GM23338 (cell line): ENCODE measurements at regions not wholly inside any gene's neighbourhood (a gene's known extent, or its start where the extent isn't known, plus 50 kb on each side); places are given as distances from the start of the nearest gene placed in this dataset.

Source experiments
- ATAC-seq: fragments of 200-7000 bp; cut with Tn5 transposase; 3 replicates; pipeline ENCODE4 v1.9.1; 2020
- DNase-seq: peaks from one replicate; pipeline ENCODE4 v3.0.0-alpha.2; 2015; ENCODE audit warnings: low spot score
- H2AFZ ChIP-seq: fragments of 200-600 bp; sonication (generic); 2 replicates; pipeline ENCODE4 v1.8.0; 2016; ENCODE audit warnings: antibody characterized with exemption, mild to moderate bottlenecking, moderate library complexity
- H3F3A ChIP-seq: fragments of 200-600 bp; sonication (generic); replicated peaks from 2 replicates; pipeline ENCODE4 v1.8.0; 2017; ENCODE audit warnings: antibody characterized with exemption, mixed run types, low read depth
- H3K27ac ChIP-seq: fragments of 200-600 bp; sonication (generic); 2 replicates; pipeline ENCODE4 v1.6.1; 2016; ENCODE audit warnings: low read depth
- H3K27me3 ChIP-seq: fragments of 200-600 bp; sonication (generic); 2 replicates; pipeline ENCODE4 v1.8.0; 2016; ENCODE audit warnings: mild to moderate bottlenecking, mixed run types, moderate library complexity; ENCODE audit not compliant: insufficient read depth
- H3K36me3 ChIP-seq: fragments of 200-600 bp; sonication (generic); 2 replicates; pipeline ENCODE4 v1.8.0; 2016; ENCODE audit warnings: mild to moderate bottlenecking; ENCODE audit not compliant: insufficient read depth
- H3K4me1 ChIP-seq: fragments of 200-600 bp; sonication (generic); 2 replicates; pipeline ENCODE4 v1.8.0; 2016; ENCODE audit warnings: mild to moderate bottlenecking, moderate library complexity; ENCODE audit not compliant: insufficient read depth
- H3K4me2 ChIP-seq: fragments of 200-600 bp; sonication (generic); 2 replicates; pipeline ENCODE4 v1.7.1; 2017; ENCODE audit warnings: mixed run types
- H3K4me3 ChIP-seq: fragments of 200-600 bp; sonication (generic); 2 replicates; pipeline ENCODE4 v1.6.1; 2016; ENCODE audit warnings: mixed run types
- H3K79me2 ChIP-seq: fragments of 200-600 bp; sonication (generic); replicated peaks from 2 replicates; pipeline ENCODE4 v1.8.0; 2017; ENCODE audit warnings: mild to moderate bottlenecking; ENCODE audit not compliant: insufficient read depth
- H3K9me2 ChIP-seq: fragments of 200-600 bp; sonication (generic); 2 replicates; pipeline ENCODE4 v1.8.0; 2017; ENCODE audit not compliant: insufficient read depth
- H4K20me1 ChIP-seq: fragments of 200-600 bp; sonication (generic); replicated peaks from 2 replicates; pipeline ENCODE4 v1.8.0; 2017; ENCODE audit warnings: mild to moderate bottlenecking; ENCODE audit not compliant: insufficient read depth
- H3K27ac Mint-ChIP-seq: 2 replicates; pipeline ENCODE4 v1.8.0; 2020; ENCODE audit warnings: inconsistent platforms, mild to moderate bottlenecking, moderate library complexity, mixed read lengths
- H3K27me3 Mint-ChIP-seq: 3 replicates; pipeline ENCODE4 v1.8.0; 2022; ENCODE audit warnings: low read depth, mild to moderate bottlenecking, moderate library complexity, mixed read lengths, inconsistent platforms; ENCODE audit not compliant: insufficient read depth, poor library complexity
- H3K36me3 Mint-ChIP-seq: 3 replicates; pipeline ENCODE4 v1.8.0; 2021; ENCODE audit warnings: low read depth, mild to moderate bottlenecking, inconsistent platforms, moderate library complexity, mixed read lengths
- H3K4me1 Mint-ChIP-seq: 3 replicates; pipeline ENCODE4 v1.8.0; 2020; ENCODE audit warnings: mild to moderate bottlenecking, inconsistent platforms, mixed read lengths
- H3K4me3 Mint-ChIP-seq: 3 replicates; pipeline ENCODE4 v1.8.0; 2021; ENCODE audit warnings: moderate library complexity, mild to moderate bottlenecking, inconsistent platforms, mixed read lengths
- H3K9me3 Mint-ChIP-seq: 3 replicates; pipeline ENCODE4 v1.8.0; 2020; ENCODE audit warnings: moderate library complexity, mild to moderate bottlenecking, inconsistent platforms, mixed read lengths
- CREB1 ChIP-seq: fragments of 250-450 bp; sonication (Bioruptor Pico); IDR thresholded peaks from 2 replicates; pipeline ENCODE4 v1.5.0; 2020; ENCODE audit warnings: low read depth, mild to moderate bottlenecking, moderate library complexity
- EZH2 ChIP-seq: fragments of 200-600 bp; sonication (generic); IDR thresholded peaks from one replicate; pipeline ENCODE4 v1.8.0; 2017; ENCODE audit warnings: antibody characterized with exemption, mild to moderate bottlenecking, low read depth; ENCODE audit not compliant: unreplicated experiment
- EZH2phosphoT487 ChIP-seq: fragments of 200-600 bp; sonication (generic); IDR thresholded peaks from one replicate; pipeline ENCODE4 v1.8.1; 2018; ENCODE audit warnings: antibody characterized with exemption; ENCODE audit not compliant: unreplicated experiment
- JUNB ChIP-seq: IDR thresholded peaks from one replicate; pipeline ENCODE4 v1.6.1; 2016; ENCODE audit warnings: antibody characterized with exemption; ENCODE audit not compliant: unreplicated experiment
- NANOG ChIP-seq: IDR thresholded peaks from 2 replicates; pipeline ENCODE4 v1.6.1; 2016; ENCODE audit warnings: antibody characterized with exemption, borderline replicate concordance
- STAT1 ChIP-seq: IDR thresholded peaks from one replicate; pipeline ENCODE4 v1.6.1; 2016; ENCODE audit warnings: antibody characterized with exemption; ENCODE audit not compliant: unreplicated experiment
- ZNF114 ChIP-seq: fragments of 250-450 bp; sonication (Bioruptor Pico); IDR thresholded peaks from 2 replicates; pipeline ENCODE4 v1.5.0; 2020; ENCODE audit warnings: mild to moderate bottlenecking, moderate library complexity
- ZNF331 ChIP-seq: fragments of 250-450 bp; sonication (Bioruptor Pico); IDR thresholded peaks from 2 replicates; pipeline ENCODE4 v1.5.0; 2020; ENCODE audit warnings: low read depth, mild to moderate bottlenecking, moderate library complexity
- TF ChIP-seq, protein P1 (sequence below), 2 experiments: fragments of 200-600 bp in 1 of 2; sonication (generic) in 1 of 2; conservative IDR thresholded peaks; 2 replicates each; pipeline versions ENCODE4 v1.5.1 to v1.6.1; 2016 to 2017; ENCODE audit warnings: antibody characterized with exemption in 2 of 2, low read depth in 2 of 2, mild to moderate bottlenecking in 2 of 2, moderate library complexity in 1 of 2
- TF ChIP-seq, protein P2 (sequence below): IDR thresholded peaks from 2 replicates; pipeline ENCODE4 v1.6.1; 2016; ENCODE audit warnings: antibody characterized with exemption
- TF ChIP-seq, protein P3 (sequence below): IDR thresholded peaks from one replicate; pipeline ENCODE4 v1.6.1; 2018; ENCODE audit warnings: antibody characterized with exemption; ENCODE audit not compliant: unreplicated experiment

DNA sequence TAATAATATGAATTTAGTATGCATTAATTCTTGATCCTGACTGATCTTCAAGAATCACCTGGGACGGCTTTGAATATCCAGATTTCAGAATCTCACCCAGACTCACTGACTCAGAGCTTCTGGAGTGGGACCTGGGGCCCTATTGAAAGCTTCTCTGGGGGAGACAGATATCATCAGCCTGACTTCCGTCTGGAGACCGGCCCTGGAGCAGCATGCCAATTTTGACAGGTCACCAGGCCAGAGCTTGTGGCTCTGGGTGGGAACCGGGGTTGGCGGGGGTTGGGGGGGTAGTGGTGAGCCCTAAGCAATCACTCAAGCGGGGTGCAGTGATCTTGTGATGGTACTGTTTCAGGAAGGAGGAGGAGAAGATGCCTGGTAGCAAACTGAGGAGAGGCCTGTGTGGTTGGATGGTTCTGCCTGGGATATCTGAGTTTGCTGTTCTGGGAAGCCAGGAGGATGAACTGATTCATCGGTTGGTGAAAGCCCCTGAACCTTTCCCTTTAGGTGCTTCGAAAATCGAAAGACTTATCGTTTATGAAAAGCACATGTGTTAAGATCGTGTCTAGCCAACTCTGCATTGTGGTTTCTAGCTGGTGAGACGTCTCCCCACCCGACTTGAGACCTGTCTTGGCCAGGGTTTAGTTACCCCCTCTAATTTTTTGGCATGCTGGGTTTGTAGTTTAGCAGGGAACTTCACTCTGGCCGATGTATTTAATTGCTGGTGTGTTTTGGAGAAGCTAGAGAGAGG is 263.9 kb upstream of the C2CD4B start:
- H3K27me3 ChIP-seq: no peaks in the 10 kb centered on the region
- DNase-seq (no peak), ATAC-seq (no peak)
- Mint-ChIP-seq H3K9me3 (no peaks in the 10 kb centered on the region), H3K36me3 (no peaks in the 10 kb centered on the region), H3K27me3 (peaks cover 3% of the 10 kb centered on the region), H3K4me3 (no peak overlapping the region), H3K4me1 (peaks cover 18% of the 10 kb centered on the region), H3K27ac (peak overlapping the region; percentile 61; the same call in 1 of the 2 replicates)
- H3K4me1 ChIP-seq: peaks cover 14% of the 10 kb centered on the region
- H3K9me2 ChIP-seq: no peaks in the 10 kb centered on the region
- H3K27ac ChIP-seq: no peak overlapping the region
- no peak overlapping the region for H2AFZ ChIP-seq
- H3K79me2 ChIP-seq: peaks cover 13% of the 10 kb centered on the region; the same call in 1 of the 2 replicates
- H3F3A ChIP-seq: no peaks in the 10 kb centered on the region
- no peaks in the 10 kb centered on the region for H3K36me3 ChIP-seq
- H4K20me1 ChIP-seq: no peaks in the 10 kb centered on the region; the same call in 1 of the 2 replicates
- no peak overlapping the region for H3K4me3 ChIP-seq
- TF ChIP-seq CREB1 (CRISPR knock-in tag): no peak
- H3K4me2 ChIP-seq: no peak overlapping the region

DNA sequence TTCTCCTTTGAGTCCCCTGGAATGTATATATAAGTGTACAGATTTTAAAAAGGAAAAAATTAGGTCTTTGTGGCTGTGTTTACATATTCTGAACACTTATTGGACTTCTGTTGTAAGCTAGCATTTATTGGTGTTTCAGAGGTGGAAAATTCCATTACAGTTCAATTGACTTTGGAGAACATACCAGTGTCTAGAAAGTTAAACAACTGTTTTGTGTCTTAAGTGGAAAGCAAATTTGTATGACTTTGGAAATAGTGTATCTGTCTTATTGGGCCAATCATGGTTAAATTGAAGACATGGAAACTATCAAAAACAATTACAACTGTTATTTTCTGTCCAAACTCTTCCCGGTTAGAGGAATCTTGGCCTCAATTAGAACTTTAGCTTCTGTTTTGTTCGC is 265.0 kb upstream of the C2CD4B start:
- Histone ChIP-seq H3K36me3 (no peaks in the 10 kb centered on the region), H3K27me3 (no peaks in the 10 kb centered on the region), H3K4me2 (no peak overlapping the region), H3K4me3 (no peak overlapping the region), H2AFZ (no peak overlapping the region), H3K27ac (no peak overlapping the region), H4K20me1 (no peaks in the 10 kb centered on the region; the same call in 1 of the 2 replicates), H3K9me2 (no peaks in the 10 kb centered on the region), H3F3A (no peaks in the 10 kb centered on the region), H3K4me1 (peaks cover 14% of the 10 kb centered on the region), H3K79me2 (peaks cover 13% of the 10 kb centered on the region; the same call in 1 of the 2 replicates)
- H3K9me3 Mint-ChIP-seq: no peaks in the 10 kb centered on the region
- no peak for ATAC-seq
- no peak for DNase-seq
- H3K4me3 Mint-ChIP-seq: no peak overlapping the region
- H3K27me3 Mint-ChIP-seq: peaks cover 2% of the 10 kb centered on the region
- no peak overlapping the region for H3K27ac Mint-ChIP-seq
- no peaks in the 10 kb centered on the region for H3K36me3 Mint-ChIP-seq
- H3K4me1 Mint-ChIP-seq: peaks cover 17% of the 10 kb centered on the region
- TF ChIP-seq ZNF114 (CRISPR knock-in tag): no peak
- no peak for TF ChIP-seq NANOG
- no peak for TF ChIP-seq STAT1
- TF ChIP-seq, protein P1, sequence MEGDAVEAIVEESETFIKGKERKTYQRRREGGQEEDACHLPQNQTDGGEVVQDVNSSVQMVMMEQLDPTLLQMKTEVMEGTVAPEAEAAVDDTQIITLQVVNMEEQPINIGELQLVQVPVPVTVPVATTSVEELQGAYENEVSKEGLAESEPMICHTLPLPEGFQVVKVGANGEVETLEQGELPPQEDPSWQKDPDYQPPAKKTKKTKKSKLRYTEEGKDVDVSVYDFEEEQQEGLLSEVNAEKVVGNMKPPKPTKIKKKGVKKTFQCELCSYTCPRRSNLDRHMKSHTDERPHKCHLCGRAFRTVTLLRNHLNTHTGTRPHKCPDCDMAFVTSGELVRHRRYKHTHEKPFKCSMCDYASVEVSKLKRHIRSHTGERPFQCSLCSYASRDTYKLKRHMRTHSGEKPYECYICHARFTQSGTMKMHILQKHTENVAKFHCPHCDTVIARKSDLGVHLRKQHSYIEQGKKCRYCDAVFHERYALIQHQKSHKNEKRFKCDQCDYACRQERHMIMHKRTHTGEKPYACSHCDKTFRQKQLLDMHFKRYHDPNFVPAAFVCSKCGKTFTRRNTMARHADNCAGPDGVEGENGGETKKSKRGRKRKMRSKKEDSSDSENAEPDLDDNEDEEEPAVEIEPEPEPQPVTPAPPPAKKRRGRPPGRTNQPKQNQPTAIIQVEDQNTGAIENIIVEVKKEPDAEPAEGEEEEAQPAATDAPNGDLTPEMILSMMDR (conservative IDR thresholded peaks at IDR 0.05; ENCODE audit: low read depth in 2 of 2): no peak
- TF ChIP-seq ZNF331 (CRISPR knock-in tag): no peak
- TF ChIP-seq EZH2phosphoT487: no peak
- no peak for TF ChIP-seq CREB1 (CRISPR knock-in tag)
- TF ChIP-seq, protein P2, sequence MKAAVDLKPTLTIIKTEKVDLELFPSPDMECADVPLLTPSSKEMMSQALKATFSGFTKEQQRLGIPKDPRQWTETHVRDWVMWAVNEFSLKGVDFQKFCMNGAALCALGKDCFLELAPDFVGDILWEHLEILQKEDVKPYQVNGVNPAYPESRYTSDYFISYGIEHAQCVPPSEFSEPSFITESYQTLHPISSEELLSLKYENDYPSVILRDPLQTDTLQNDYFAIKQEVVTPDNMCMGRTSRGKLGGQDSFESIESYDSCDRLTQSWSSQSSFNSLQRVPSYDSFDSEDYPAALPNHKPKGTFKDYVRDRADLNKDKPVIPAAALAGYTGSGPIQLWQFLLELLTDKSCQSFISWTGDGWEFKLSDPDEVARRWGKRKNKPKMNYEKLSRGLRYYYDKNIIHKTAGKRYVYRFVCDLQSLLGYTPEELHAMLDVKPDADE: no peak
- TF ChIP-seq JUNB: no peak
- no peak for TF ChIP-seq EZH2
- TF ChIP-seq, protein P3, sequence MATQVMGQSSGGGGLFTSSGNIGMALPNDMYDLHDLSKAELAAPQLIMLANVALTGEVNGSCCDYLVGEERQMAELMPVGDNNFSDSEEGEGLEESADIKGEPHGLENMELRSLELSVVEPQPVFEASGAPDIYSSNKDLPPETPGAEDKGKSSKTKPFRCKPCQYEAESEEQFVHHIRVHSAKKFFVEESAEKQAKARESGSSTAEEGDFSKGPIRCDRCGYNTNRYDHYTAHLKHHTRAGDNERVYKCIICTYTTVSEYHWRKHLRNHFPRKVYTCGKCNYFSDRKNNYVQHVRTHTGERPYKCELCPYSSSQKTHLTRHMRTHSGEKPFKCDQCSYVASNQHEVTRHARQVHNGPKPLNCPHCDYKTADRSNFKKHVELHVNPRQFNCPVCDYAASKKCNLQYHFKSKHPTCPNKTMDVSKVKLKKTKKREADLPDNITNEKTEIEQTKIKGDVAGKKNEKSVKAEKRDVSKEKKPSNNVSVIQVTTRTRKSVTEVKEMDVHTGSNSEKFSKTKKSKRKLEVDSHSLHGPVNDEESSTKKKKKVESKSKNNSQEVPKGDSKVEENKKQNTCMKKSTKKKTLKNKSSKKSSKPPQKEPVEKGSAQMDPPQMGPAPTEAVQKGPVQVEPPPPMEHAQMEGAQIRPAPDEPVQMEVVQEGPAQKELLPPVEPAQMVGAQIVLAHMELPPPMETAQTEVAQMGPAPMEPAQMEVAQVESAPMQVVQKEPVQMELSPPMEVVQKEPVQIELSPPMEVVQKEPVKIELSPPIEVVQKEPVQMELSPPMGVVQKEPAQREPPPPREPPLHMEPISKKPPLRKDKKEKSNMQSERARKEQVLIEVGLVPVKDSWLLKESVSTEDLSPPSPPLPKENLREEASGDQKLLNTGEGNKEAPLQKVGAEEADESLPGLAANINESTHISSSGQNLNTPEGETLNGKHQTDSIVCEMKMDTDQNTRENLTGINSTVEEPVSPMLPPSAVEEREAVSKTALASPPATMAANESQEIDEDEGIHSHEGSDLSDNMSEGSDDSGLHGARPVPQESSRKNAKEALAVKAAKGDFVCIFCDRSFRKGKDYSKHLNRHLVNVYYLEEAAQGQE: no peak
